ENCODE measurements at regions not wholly inside any gene's neighbourhood (a gene's known extent, or its start where the extent isn't known, plus 50 kb on each side); places are given as distances from the start of the nearest gene placed in this dataset.

GRCh38 chr12:75954041-75954440 lies 77.5 kb downstream of the PHLDA1 start:
- peak; percentile 98 for DNase-seq (ENCODE audit: low read depth)
- TF ChIP-seq CTCF (conservative IDR thresholded peaks at IDR 0.05; ENCODE audit: low read depth, low read length): no peak
- H3K4me3 ChIP-seq (ENCODE audit: low read depth, low read length): no peak overlapping the region

- H3K4me3 ChIP-seq (ENCODE audit: low read depth, low read length): no peak overlapping the region
- peak; percentile 15 for TF ChIP-seq CTCF (conservative IDR thresholded peaks at IDR 0.05; ENCODE audit: low read depth, low read length)
- peak; percentile 74 for DNase-seq (ENCODE audit: low read depth)
These were observed 78.2 kb downstream of the PHLDA1 start for GRCh38 chr12:75953312-75953906.

- no peak overlapping the region for H3K4me3 ChIP-seq (ENCODE audit: low read depth, low read length)
- DNase-seq (ENCODE audit: low read depth): no peak
- TF ChIP-seq CTCF (conservative IDR thresholded peaks at IDR 0.05; ENCODE audit: low read depth, low read length): no peak
These were observed 79.9 kb downstream of the PHLDA1 start for GRCh38 chr12:75951399-75952278.

- no peak for TF ChIP-seq CTCF (conservative IDR thresholded peaks at IDR 0.05; ENCODE audit: low read depth, low read length)
- no peak overlapping the region for H3K4me3 ChIP-seq (ENCODE audit: low read depth, low read length)
- no peak for DNase-seq (ENCODE audit: low read depth)
These were observed 84.3 kb downstream of the PHLDA1 start for GRCh38 chr12:75947156-75947723.

- no peak for TF ChIP-seq CTCF (conservative IDR thresholded peaks at IDR 0.05; ENCODE audit: low read depth, low read length)
- H3K4me3 ChIP-seq (ENCODE audit: low read depth, low read length): no peak overlapping the region
- DNase-seq (ENCODE audit: low read depth): no peak
These were observed 86.0 kb downstream of the PHLDA1 start for GRCh38 chr12:75945581-75945980.

GRCh38 chr12:75944905-75945432 lies 86.6 kb downstream of the PHLDA1 start:
- TF ChIP-seq CTCF (conservative IDR thresholded peaks at IDR 0.05; ENCODE audit: low read depth, low read length): no peak
- no peak overlapping the region for H3K4me3 ChIP-seq (ENCODE audit: low read depth, low read length)
- DNase-seq (ENCODE audit: low read depth): no peak
